HUES6 (cell line): ENCODE measurements at regions not wholly inside any gene's neighbourhood (a gene's known extent, or its start where the extent isn't known, plus 50 kb on each side); places are given as distances from the start of the nearest gene placed in this dataset.
"Not testable (repeated sequence)": the region's sequence is repeated elsewhere in the genome, so short reads cannot be mapped to it uniquely, and the experiment has no call there.

Source experiments
- H3K27ac ChIP-seq: 2 replicates; pipeline ENCODE4 v1.7.0; 2013; ENCODE audit warnings: low read depth, mild to moderate bottlenecking, low read length, inconsistent platforms
- H3K27me3 ChIP-seq: 2 replicates; pipeline ENCODE4 v1.6.1; 2013; ENCODE audit warnings: low read length; ENCODE audit not compliant: control insufficient read depth, insufficient read depth
- H3K36me3 ChIP-seq: 2 replicates; pipeline ENCODE4 v1.6.1; 2013; ENCODE audit warnings: low read length; ENCODE audit not compliant: control insufficient read depth, insufficient read depth
- H3K4me1 ChIP-seq: 2 replicates; pipeline ENCODE4 v1.6.1; 2013; ENCODE audit warnings: low read length; ENCODE audit not compliant: control insufficient read depth, insufficient read depth
- H3K4me3 ChIP-seq: 2 replicates; pipeline ENCODE4 v1.5.1; 2013; ENCODE audit warnings: low read depth, low read length
- H3K9ac ChIP-seq: one replicate; pipeline ENCODE4 v1.6.1; 2013; ENCODE audit warnings: mild to moderate bottlenecking, low read length
- H3K9me3 ChIP-seq: 2 replicates; pipeline ENCODE4 v1.6.1; 2013; ENCODE audit warnings: low read depth, low read length; ENCODE audit not compliant: control insufficient read depth, insufficient read depth

GRCh38 chr3:144809380-144809779 is 837.8 kb downstream of the DIPK2A start:
- H3K9ac ChIP-seq, result no peak overlapping the region

GRCh38 chr3:144810160-144810559 is 838.5 kb downstream of the DIPK2A start:
- Histone ChIP-seq H3K27ac (no peak overlapping the region), H3K4me1 (no peaks in the 10 kb centered on the region), H3K36me3 (no peaks in the 10 kb centered on the region), H3K4me3 (no peak overlapping the region), H3K9me3 (no peaks in the 10 kb centered on the region), H3K27me3 (no peaks in the 10 kb centered on the region), H3K9ac (no peak overlapping the region)

More at GRCh38 chr3:144809380-144809779, 837.8 kb downstream of the DIPK2A start:
- Histone ChIP-seq H3K9me3 (no peaks in the 10 kb centered on the region), H3K4me1 (no peaks in the 10 kb centered on the region), H3K36me3 (no peaks in the 10 kb centered on the region), H3K27ac (no peak overlapping the region), H3K27me3 (no peaks in the 10 kb centered on the region), H3K4me3 (no peak overlapping the region)

- H3K9me3 ChIP-seq, result no peaks in the 10 kb centered on the region
- H3K36me3 ChIP-seq, result no peaks in the 10 kb centered on the region
Observed at GRCh38 chr3:144815655-144816054, 844.0 kb downstream of the DIPK2A start.

GRCh38 chr3:144816323-144816722 is 844.7 kb downstream of the DIPK2A start:
- H3K36me3 ChIP-seq, result no peaks in the 10 kb centered on the region
- H3K4me3 ChIP-seq, result no peak overlapping the region
- H3K9me3 ChIP-seq, result no peaks in the 10 kb centered on the region
- peaks cover 5% of the 10 kb centered on the region; the same call in 1 of the 2 replicates for H3K4me1 ChIP-seq
- H3K9ac ChIP-seq, result no peak overlapping the region
- H3K27ac ChIP-seq, result no peak overlapping the region
- H3K27me3 ChIP-seq, result no peaks in the 10 kb centered on the region

More at GRCh38 chr3:144815655-144816054, 844.0 kb downstream of the DIPK2A start:
- Histone ChIP-seq H3K4me3 (no peak overlapping the region), H3K4me1 (peaks cover 5% of the 10 kb centered on the region; the same call in 1 of the 2 replicates), H3K27me3 (no peaks in the 10 kb centered on the region), H3K27ac (no peak overlapping the region), H3K9ac (no peak overlapping the region)

- no peaks in the 10 kb centered on the region for H3K27me3 ChIP-seq
- H3K36me3 ChIP-seq, result no peaks in the 10 kb centered on the region
- H3K27ac ChIP-seq, result no peak overlapping the region
- no peak overlapping the region for H3K4me3 ChIP-seq
- no peaks in the 10 kb centered on the region for H3K9me3 ChIP-seq
- H3K4me1 ChIP-seq, result peaks cover 5% of the 10 kb centered on the region; the same call in 1 of the 2 replicates
- no peak overlapping the region for H3K9ac ChIP-seq
Observed at GRCh38 chr3:144818973-144819372, 847.4 kb downstream of the DIPK2A start.

- not testable (repeated sequence) for H3K4me3 ChIP-seq, H3K9me3 ChIP-seq, H3K9ac ChIP-seq, H3K36me3 ChIP-seq, H3K4me1 ChIP-seq, H3K27me3 ChIP-seq, H3K27ac ChIP-seq
Observed at GRCh38 chr3:144820232-144820631, 848.6 kb downstream of the DIPK2A start.

GRCh38 chr3:144820726-144821125 is 849.1 kb downstream of the DIPK2A start:
- no peaks in the 10 kb centered on the region for H3K9me3 ChIP-seq
- no peaks in the 10 kb centered on the region for H3K27me3 ChIP-seq
- no peaks in the 10 kb centered on the region for H3K36me3 ChIP-seq
- peaks cover 5% of the 10 kb centered on the region; the same call in 1 of the 2 replicates for H3K4me1 ChIP-seq
- H3K4me3 ChIP-seq, result no peak overlapping the region
- no peak overlapping the region for H3K27ac ChIP-seq
- H3K9ac ChIP-seq, result no peak overlapping the region

- H3K4me3 ChIP-seq, result no peak overlapping the region
- H3K27me3 ChIP-seq, result no peaks in the 10 kb centered on the region
- H3K36me3 ChIP-seq, result no peaks in the 10 kb centered on the region
- H3K9me3 ChIP-seq, result no peaks in the 10 kb centered on the region
- no peak overlapping the region for H3K27ac ChIP-seq
- H3K4me1 ChIP-seq, result peaks cover 5% of the 10 kb centered on the region; the same call in 1 of the 2 replicates
- no peak overlapping the region for H3K9ac ChIP-seq
Observed at GRCh38 chr3:144821583-144821982, 850.0 kb downstream of the DIPK2A start.

GRCh38 chr3:144822671-144823070 is 851.0 kb downstream of the DIPK2A start:
- Histone ChIP-seq H3K27ac (no peak overlapping the region), H3K27me3 (no peaks in the 10 kb centered on the region), H3K36me3 (no peaks in the 10 kb centered on the region), H3K4me3 (no peak overlapping the region), H3K4me1 (peaks cover 5% of the 10 kb centered on the region; the same call in 1 of the 2 replicates), H3K9me3 (no peaks in the 10 kb centered on the region), H3K9ac (no peak overlapping the region)

- Histone ChIP-seq H3K9me3 (peaks cover 3% of the 10 kb centered on the region; the same call in 1 of the 2 replicates), H3K4me1 (no peaks in the 10 kb centered on the region), H3K9ac (no peak overlapping the region), H3K36me3 (no peaks in the 10 kb centered on the region), H3K27me3 (no peaks in the 10 kb centered on the region), H3K27ac (no peak overlapping the region), H3K4me3 (no peak overlapping the region)
Observed at GRCh38 chr3:144831955-144832716, 860.5 kb downstream of the DIPK2A start.

GRCh38 chr3:144839991-144840390 is 868.4 kb downstream of the DIPK2A start:
- Histone ChIP-seq H3K4me3 (no peak overlapping the region), H3K9ac (no peak overlapping the region), H3K27me3 (no peaks in the 10 kb centered on the region), H3K27ac (no peak overlapping the region), H3K9me3 (peaks cover 11% of the 10 kb centered on the region; the same call in 1 of the 2 replicates), H3K4me1 (no peaks in the 10 kb centered on the region), H3K36me3 (no peaks in the 10 kb centered on the region)
